ENCODE measurements at regions not wholly inside any gene's neighbourhood (a gene's known extent, or its start where the extent isn't known, plus 50 kb on each side); places are given as distances from the start of the nearest gene placed in this dataset.

DNA sequence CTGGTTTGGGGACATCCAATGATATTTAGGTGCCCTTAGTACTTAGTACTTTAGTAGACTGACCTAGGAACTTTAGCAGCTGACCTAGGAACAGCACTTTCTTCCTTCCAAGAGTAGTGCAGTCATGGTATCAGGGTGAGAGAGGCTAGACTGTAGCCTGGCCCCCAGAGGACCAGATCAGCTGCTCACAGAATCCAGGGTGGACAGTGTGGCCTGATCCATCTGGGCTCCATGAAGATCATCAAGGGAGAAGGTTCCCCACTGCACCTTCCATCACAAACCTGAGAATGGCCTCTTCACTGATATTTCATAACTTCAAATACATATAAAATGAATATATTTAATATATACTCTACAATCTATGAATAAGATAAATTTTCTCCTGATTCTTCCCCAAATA is 59.0 kb upstream of the TLR3 start (continued):
- no peak for TF ChIP-seq SRF (IDR thresholded peaks at IDR 0.05; ENCODE audit: low read depth, low read length)
- no peak for TF ChIP-seq GTF2F1 (IDR thresholded peaks at IDR 0.05; ENCODE audit: borderline replicate concordance, low read depth, low read length)
- TF ChIP-seq JUND (IDR thresholded peaks at IDR 0.05; ENCODE audit: low read length), result no peak
- TF ChIP-seq ASH2L (IDR thresholded peaks at IDR 0.05; ENCODE audit: low read length), result no peak
- no peak for TF ChIP-seq SAP30 (IDR thresholded peaks at IDR 0.05; ENCODE audit: insufficient read depth, insufficient replicate concordance, low read length)
- TF ChIP-seq BRCA1 (IDR thresholded peaks at IDR 0.05; ENCODE audit: low read depth, low read length), result no peak

Measured in H1 (cell line).